Activated T-helper 17 cell treated with anti-CD3 and anti-CD28 coated beads, Interleukin-2, amount 50 U/mL, for 72 hours (primary cell): ENCODE measurements at regions not wholly inside any gene's neighbourhood (a gene's known extent, or its start where the extent isn't known, plus 50 kb on each side); places are given as distances from the start of the nearest gene placed in this dataset.

Source experiments
- ATAC-seq: fragments of 150-1000 bp; cut with Tn5 transposase; replicated peaks from 2 replicates; pipeline ENCODE4 v1.10.0; 2021; ENCODE audit warnings: mild to moderate bottlenecking, moderate library complexity
- H3K27ac Mint-ChIP-seq: one replicate; pipeline ENCODE4 v1.8.0; 2022; ENCODE audit warnings: mixed read lengths
- H3K27me3 Mint-ChIP-seq: one replicate; pipeline ENCODE4 v1.8.0; 2022; ENCODE audit warnings: mixed read lengths
- H3K36me3 Mint-ChIP-seq: one replicate; pipeline ENCODE4 v1.8.0; 2022; ENCODE audit warnings: low read depth, mild to moderate bottlenecking, mixed read lengths
- H3K4me1 Mint-ChIP-seq: one replicate; pipeline ENCODE4 v1.8.0; 2022; ENCODE audit warnings: mixed read lengths
- H3K4me3 Mint-ChIP-seq: one replicate; pipeline ENCODE4 v1.8.0; 2022; ENCODE audit warnings: mild to moderate bottlenecking, mixed read lengths
- H3K9me3 Mint-ChIP-seq: one replicate; pipeline ENCODE4 v1.8.0; 2022; ENCODE audit warnings: mixed read lengths

DNA sequence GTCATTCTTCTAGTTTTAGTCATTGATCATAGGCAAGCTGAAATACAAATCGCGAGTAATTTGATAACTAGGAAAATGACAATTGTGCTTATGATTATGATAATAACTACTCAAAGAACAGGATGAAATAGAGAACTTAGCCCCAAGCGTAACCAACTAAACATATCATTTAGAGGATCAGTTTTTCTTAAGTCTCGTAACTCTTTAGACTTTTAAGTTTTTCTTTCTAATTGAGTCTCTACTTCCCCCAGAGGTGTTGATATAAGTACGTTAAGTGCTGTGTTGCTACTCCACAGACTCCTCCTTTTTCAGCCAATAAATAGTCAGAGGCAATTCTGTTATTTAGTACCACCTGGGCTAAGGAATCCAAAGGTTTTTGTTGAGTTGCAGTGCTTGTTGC lies 96.3 kb downstream of the NHLRC3 start:
- no peaks in the 10 kb centered on the region for H3K4me1 Mint-ChIP-seq
- peaks cover 11% of the 10 kb centered on the region for H3K27me3 Mint-ChIP-seq
- H3K9me3 Mint-ChIP-seq: no peaks in the 10 kb centered on the region
- H3K27ac Mint-ChIP-seq: no peak overlapping the region
- ATAC-seq: no peak
- H3K4me3 Mint-ChIP-seq: no peak overlapping the region
- no peaks in the 10 kb centered on the region for H3K36me3 Mint-ChIP-seq

DNA sequence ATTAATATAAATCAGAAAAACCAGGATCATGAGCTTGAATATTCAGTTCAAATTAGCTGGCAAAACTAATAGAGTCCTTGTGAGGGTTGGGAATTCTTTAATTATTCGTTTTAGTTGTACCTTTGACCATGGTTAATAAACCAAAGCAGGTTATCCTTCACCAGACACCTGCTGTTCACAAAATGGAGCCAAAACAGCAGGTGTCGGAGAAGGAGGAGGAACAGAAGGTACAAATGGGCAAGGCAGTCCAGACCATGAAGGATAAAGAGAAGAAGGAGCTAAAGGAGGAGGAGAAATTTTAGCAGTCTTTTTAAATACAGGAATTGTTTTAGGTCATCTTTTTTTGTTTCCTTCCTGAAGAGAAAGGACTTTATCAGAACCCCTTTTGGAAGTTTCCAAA lies 106.1 kb downstream of the NHLRC3 start:
- no peaks in the 10 kb centered on the region for H3K36me3 Mint-ChIP-seq
- ATAC-seq: no peak
- H3K4me1 Mint-ChIP-seq: peaks cover 10% of the 10 kb centered on the region
- H3K9me3 Mint-ChIP-seq: no peaks in the 10 kb centered on the region
- no peak overlapping the region for H3K4me3 Mint-ChIP-seq
- H3K27me3 Mint-ChIP-seq: peaks cover 27% of the 10 kb centered on the region
- H3K27ac Mint-ChIP-seq: no peak overlapping the region

DNA sequence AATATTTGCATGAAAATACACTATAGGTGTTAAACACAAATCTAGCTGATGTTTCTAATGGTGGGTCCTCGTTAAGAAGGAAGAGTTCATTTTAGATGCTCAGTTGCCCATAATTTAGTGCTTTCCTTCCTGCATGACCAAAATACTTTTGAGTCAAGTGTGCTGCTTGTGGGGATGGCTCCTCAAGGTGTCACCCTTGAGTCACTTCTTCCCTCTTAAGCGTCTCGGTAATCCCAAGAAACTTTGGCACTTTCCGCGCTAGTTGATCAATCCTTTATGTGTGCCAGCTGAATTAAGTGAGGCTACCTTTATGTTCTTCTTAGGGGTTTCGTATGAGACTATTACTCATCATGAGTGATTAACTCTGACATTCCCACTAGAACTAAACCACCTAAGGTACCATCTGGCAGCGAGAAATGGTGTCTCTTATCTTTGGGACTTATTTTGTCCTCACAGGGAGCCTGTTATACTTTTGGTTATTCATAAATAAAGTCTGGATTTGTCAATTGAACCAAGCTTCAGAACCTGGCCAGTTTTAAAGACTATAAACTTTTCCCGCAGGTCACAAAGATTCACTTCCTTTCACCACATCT lies 106.8 kb downstream of the NHLRC3 start:
- peaks cover 10% of the 10 kb centered on the region for H3K4me1 Mint-ChIP-seq
- ATAC-seq: peak; percentile 15
- no peaks in the 10 kb centered on the region for H3K9me3 Mint-ChIP-seq
- H3K27ac Mint-ChIP-seq: no peak overlapping the region
- H3K36me3 Mint-ChIP-seq: no peaks in the 10 kb centered on the region
- peaks cover 27% of the 10 kb centered on the region for H3K27me3 Mint-ChIP-seq
- H3K4me3 Mint-ChIP-seq: no peak overlapping the region

DNA sequence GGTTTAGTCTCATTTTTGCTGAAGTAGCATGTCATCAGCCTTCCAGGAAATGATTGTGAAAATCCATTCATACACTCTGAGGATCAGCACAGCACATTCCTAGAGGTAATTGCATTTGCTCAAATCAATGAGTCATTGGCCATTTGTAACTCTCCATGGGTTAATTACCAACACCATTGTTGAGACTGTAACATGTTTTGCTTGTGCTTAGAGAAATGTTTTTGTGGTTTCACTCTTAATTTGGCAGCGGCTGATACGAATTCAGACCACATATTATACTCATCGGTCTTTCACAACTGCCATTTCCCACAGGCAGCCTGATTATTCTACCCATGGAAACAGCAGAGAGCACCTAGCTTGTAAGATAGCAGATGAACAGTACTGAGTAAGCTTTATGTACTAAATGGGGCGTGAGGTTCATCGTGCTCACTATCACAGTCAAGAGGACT lies 110.3 kb downstream of the NHLRC3 start:
- H3K9me3 Mint-ChIP-seq: no peaks in the 10 kb centered on the region
- H3K36me3 Mint-ChIP-seq: no peaks in the 10 kb centered on the region
- H3K4me1 Mint-ChIP-seq: peaks cover 10% of the 10 kb centered on the region
- peaks cover 17% of the 10 kb centered on the region for H3K27me3 Mint-ChIP-seq
- peak overlapping the region; percentile 29 for H3K27ac Mint-ChIP-seq
- ATAC-seq: peak; percentile 89
- peak overlapping the region; percentile 45 for H3K4me3 Mint-ChIP-seq

DNA sequence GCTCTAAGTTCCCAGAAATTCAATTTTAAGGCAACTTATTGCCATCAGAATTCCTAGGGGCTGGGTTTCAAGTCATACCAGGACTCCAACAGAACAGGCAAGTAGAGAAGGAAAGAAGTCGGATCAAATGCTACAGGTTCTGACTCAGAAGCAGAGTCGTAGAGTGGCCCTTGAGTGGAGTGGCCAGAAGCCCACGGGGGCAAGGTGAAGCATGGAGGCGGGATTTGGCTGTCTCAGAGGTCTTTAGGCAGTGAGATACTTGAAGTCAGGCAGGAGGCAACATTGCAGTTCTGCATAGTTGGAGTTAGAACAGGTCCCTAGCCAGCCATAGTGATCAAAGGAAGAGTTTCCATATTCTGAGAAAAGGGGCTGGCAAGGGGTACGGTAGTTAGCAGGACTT lies 111.6 kb downstream of the NHLRC3 start:
- peaks cover 23% of the 10 kb centered on the region for H3K27me3 Mint-ChIP-seq
- H3K4me1 Mint-ChIP-seq: peaks cover 10% of the 10 kb centered on the region
- no peaks in the 10 kb centered on the region for H3K36me3 Mint-ChIP-seq
- H3K9me3 Mint-ChIP-seq: no peaks in the 10 kb centered on the region
- ATAC-seq: no peak
- no peak overlapping the region for H3K27ac Mint-ChIP-seq
- H3K4me3 Mint-ChIP-seq: no peak overlapping the region

DNA sequence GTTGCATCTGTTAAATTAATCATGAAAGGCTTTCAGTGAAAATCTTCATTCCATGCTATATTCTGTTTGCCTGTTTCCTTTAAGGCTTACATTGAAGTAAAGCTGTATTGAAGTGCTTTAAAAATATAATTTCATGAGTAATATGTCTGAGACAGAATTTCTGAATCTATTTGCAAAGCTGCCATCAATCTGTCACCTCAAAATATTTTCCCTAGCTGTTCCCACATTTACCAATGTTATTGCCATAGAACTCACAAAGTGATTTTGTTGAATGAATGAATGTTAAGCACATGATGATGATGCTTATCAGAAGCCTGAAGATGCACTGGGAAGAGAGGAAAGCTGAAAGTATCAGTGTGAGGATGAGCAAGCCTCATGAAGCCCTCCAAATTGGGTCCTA lies 115.8 kb downstream of the NHLRC3 start:
- Mint-ChIP-seq H3K27me3 (peaks cover 33% of the 10 kb centered on the region), H3K36me3 (no peaks in the 10 kb centered on the region), H3K4me3 (no peak overlapping the region), H3K27ac (no peak overlapping the region), H3K9me3 (no peaks in the 10 kb centered on the region), H3K4me1 (no peaks in the 10 kb centered on the region)
- no peak for ATAC-seq

DNA sequence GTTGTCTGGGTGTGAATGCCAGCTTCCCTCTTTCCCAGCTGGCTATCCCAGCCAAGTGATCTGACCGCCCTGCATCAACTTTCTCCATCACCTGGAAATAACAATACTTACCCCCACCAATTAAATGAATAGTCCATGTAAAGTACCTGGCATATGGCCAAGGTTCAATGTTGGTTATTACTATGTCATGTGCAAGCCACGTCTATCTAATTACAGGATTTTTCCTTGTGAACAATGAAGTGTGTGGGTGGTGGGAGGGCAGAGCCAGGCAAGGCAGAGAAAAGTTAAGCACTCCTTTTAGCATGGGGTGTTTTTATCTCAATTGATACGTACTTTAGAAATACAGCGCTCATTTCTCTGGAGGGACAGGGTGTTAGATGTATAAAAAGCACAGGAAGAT lies 121.1 kb downstream of the NHLRC3 start:
- Mint-ChIP-seq H3K9me3 (peaks cover 3% of the 10 kb centered on the region), H3K4me3 (no peak overlapping the region), H3K27me3 (peaks cover 41% of the 10 kb centered on the region), H3K36me3 (no peaks in the 10 kb centered on the region), H3K4me1 (no peaks in the 10 kb centered on the region), H3K27ac (peak overlapping the region; percentile 55)
- ATAC-seq: peak; percentile 60

DNA sequence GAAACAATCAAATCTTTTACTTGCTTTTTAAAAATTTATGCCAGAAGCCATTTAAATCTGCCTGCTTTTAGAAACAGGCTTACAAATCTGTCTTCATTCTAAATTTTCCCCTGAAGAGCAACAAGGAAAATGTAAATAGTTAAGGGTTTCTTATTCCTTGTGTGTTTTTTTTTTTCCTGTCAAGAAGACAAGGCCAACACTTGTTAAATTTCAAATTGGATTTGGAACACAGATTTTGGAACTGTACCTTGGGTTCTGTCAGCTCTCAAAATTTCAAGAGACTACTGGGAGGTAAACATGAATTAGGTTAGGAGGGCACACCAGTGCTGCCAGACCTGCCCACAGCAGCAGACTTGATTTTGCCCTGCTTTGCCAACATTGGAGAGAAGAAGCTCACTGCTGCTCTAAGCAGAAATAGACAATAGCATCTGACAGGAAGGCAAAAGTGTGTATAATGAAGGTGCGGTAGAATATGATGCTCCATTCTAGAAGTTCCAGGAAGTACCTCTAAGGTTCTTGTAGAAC lies 121.7 kb downstream of the NHLRC3 start:
- ATAC-seq: no peak
- Mint-ChIP-seq H3K9me3 (peaks cover 3% of the 10 kb centered on the region), H3K27me3 (peaks cover 41% of the 10 kb centered on the region), H3K4me1 (no peaks in the 10 kb centered on the region), H3K27ac (no peak overlapping the region), H3K4me3 (no peak overlapping the region), H3K36me3 (no peaks in the 10 kb centered on the region)

DNA sequence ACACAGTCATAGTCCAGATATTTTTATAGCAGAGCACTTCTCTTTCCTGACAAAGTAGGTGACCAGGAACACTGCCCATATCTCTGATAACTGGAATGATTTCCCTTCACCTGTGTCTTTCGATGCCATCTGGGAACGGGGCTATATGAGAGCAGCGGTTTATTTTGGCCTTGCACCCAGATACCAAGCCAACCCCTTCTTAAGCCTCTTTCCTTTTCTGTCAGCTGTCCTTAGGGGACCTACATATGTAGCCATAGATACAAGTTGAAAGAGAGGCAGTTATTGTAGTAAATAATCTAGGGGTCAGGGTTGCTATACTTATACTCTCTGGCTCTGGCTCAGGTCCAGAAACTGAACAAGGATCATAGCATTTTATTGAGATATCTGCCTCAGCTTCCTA lies 128.8 kb downstream of the NHLRC3 start:
- no peaks in the 10 kb centered on the region for H3K36me3 Mint-ChIP-seq
- peaks cover 3% of the 10 kb centered on the region for H3K9me3 Mint-ChIP-seq
- no peak overlapping the region for H3K4me3 Mint-ChIP-seq
- no peaks in the 10 kb centered on the region for H3K4me1 Mint-ChIP-seq
- H3K27me3 Mint-ChIP-seq: peaks cover 26% of the 10 kb centered on the region
- no peak overlapping the region for H3K27ac Mint-ChIP-seq
- ATAC-seq: no peak

DNA sequence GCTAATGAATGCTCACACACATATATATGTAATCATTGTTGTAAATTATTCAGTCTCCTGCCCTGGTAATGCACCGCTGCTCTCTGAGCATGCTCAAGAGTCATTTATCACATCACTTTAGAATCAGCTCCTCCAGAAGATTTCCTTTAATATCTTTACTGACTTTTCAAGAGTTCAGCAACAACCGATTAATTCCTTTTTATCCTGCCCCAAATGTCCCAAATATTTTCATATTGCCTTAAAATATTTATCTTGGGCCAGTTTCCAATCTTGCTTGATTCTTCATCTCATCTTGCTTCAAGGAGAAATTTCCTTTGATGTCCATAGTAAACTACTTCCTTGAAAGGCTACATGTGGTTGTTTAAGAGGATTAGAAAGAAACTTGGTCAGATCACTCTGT lies 132.5 kb downstream of the NHLRC3 start:
- Mint-ChIP-seq H3K9me3 (no peaks in the 10 kb centered on the region), H3K4me3 (no peak overlapping the region)

DNA sequence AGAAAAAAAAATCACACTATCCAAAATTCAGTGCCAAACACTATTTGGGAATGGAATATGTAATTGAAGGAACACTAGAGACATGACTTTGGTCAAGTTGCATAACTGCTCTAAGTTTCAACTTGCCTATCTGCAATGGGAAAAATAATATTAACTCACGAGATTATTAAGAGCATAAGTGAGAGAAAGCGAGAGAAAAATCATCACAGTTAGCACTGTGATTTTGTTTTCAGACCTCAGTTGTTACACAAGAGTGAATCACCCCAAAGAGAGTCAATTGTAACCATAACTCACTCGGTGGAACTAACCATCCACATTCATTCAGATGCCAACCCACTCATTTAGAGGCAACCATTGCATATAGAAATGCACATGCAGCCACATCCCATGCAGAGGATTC lies 147.1 kb downstream of the NHLRC3 start:
- Mint-ChIP-seq H3K36me3 (no peaks in the 10 kb centered on the region), H3K4me1 (no peaks in the 10 kb centered on the region), H3K9me3 (no peaks in the 10 kb centered on the region), H3K27ac (no peak overlapping the region), H3K4me3 (no peak overlapping the region), H3K27me3 (peaks cover 7% of the 10 kb centered on the region)
- ATAC-seq: peak; percentile 53

More for the DNA sequence above, 132.5 kb downstream of the NHLRC3 start:
- no peak for ATAC-seq
- no peaks in the 10 kb centered on the region for H3K4me1 Mint-ChIP-seq
- H3K36me3 Mint-ChIP-seq: no peaks in the 10 kb centered on the region
- no peak overlapping the region for H3K27ac Mint-ChIP-seq
- peaks cover 15% of the 10 kb centered on the region for H3K27me3 Mint-ChIP-seq

DNA sequence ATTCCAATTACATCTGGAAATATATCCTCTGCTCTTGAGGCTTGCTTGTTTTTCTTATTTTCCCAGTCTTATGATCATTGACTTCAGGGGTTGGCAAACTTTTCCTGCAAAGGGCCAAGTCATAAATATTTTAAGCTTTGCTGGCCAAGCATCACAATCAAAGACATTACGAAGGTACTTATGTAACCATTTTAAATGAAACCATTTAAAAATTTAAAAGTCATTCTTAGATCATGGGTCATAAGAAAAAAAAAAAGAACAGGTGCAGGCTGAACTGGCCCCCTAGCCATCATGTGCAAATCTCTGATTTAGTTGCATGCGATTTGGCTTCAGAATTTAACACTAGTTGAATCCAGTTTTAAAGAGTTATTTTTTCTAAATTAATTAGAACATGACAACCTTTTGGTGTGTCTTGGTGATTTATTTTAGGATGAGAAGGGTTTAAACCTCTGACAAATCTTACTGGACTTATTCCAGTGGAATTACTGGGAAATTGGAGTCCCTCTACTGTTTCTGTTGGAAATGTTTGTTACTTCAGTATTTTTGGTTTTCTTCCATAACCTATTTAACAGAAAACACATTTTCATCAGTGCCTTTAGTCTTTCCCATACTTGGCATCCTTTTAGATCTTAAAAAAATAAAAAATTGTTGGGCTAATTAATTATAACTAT lies 148.1 kb downstream of the NHLRC3 start:
- Mint-ChIP-seq H3K27me3 (peaks cover 5% of the 10 kb centered on the region), H3K4me1 (no peaks in the 10 kb centered on the region), H3K9me3 (no peaks in the 10 kb centered on the region), H3K4me3 (no peak overlapping the region), H3K36me3 (no peaks in the 10 kb centered on the region), H3K27ac (no peak overlapping the region)
- no peak for ATAC-seq

DNA sequence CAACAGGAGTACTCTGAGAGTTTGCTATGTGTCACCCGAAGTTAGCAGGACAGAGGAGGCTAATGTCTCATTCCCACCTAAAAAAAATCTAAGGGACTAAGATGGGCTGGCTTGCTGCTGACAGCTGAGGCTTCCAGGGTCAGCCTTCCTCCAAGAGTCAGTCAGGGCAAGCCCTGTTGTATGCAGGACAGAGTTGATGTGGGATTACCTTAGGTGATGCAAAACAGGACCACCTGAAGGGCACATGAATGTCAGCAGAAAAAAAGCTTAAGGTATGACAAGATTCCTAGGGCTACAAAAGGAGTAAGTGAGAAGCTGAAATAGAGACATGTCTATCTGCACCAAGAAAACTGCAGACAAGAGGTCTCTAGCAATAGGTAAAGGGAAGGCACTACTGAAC lies 151.5 kb downstream of the NHLRC3 start:
- H3K4me1 Mint-ChIP-seq: no peaks in the 10 kb centered on the region
- no peaks in the 10 kb centered on the region for H3K9me3 Mint-ChIP-seq
- no peak overlapping the region for H3K4me3 Mint-ChIP-seq
- no peak overlapping the region for H3K27ac Mint-ChIP-seq
- no peaks in the 10 kb centered on the region for H3K36me3 Mint-ChIP-seq
- H3K27me3 Mint-ChIP-seq: peaks cover 20% of the 10 kb centered on the region
- ATAC-seq: no peak

DNA sequence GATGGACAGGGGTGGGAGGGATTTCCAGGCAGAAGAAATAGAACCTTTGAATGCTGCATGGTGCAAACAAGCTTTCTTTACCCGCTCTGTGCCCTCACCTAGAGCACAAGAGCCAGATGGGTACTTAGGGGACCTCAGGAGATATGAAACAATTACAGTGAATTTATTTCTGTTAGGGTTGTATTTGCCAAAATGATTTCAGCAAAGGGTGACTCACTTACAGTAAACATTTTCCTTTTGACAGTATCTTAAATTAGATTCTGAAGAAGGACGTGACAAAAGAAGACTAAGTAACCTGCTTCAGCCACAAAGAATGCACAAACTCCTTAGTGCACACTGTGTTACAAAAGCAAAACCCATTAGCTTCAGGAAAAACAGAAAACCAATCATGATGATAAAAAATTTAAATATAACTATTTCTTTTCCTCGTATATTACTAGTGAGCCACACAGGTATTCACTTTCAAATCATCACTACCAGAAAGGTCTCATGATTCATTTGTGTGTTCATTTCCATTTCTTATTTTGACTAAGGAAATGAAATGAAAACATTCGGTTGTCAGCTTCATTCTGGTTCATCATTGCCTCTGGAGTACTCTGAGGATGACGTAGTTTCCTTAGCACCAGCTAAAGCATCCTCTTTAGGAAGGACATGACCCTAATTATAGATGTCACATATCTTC lies 158.8 kb downstream of the NHLRC3 start:
- H3K9me3 Mint-ChIP-seq: no peaks in the 10 kb centered on the region
- H3K4me3 Mint-ChIP-seq: peak overlapping the region; percentile 11
- peak overlapping the region; percentile 21 for H3K27ac Mint-ChIP-seq
- ATAC-seq: peak; percentile 90
- H3K4me1 Mint-ChIP-seq: no peaks in the 10 kb centered on the region
- peaks cover 21% of the 10 kb centered on the region for H3K27me3 Mint-ChIP-seq
- H3K36me3 Mint-ChIP-seq: no peaks in the 10 kb centered on the region

DNA sequence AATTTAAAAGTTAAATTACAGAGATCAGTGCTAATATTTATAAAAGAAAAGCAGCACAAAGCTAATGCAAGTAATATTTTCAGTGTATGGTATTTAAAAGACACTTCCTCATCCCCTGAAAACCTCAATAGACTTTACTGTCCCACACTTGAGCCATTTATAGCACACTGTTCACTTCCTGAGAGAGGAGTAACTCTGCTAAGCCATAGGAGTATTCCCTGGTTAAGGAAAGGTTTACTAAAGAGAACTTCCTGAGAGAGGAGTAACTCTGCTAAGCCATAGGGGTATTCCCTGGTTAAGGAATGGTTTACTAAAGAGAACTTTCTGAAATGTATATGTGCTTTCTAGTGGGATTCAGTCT lies 159.4 kb downstream of the NHLRC3 start:
- Mint-ChIP-seq H3K27me3 (peaks cover 21% of the 10 kb centered on the region), H3K36me3 (no peaks in the 10 kb centered on the region), H3K9me3 (no peaks in the 10 kb centered on the region), H3K4me3 (peak overlapping the region; percentile 11), H3K4me1 (no peaks in the 10 kb centered on the region), H3K27ac (peak overlapping the region; percentile 21)
- ATAC-seq: peak; percentile 16
